GM12873 (cell line): ENCODE measurements at regions not wholly inside any gene's neighbourhood (a gene's known extent, or its start where the extent isn't known, plus 50 kb on each side); places are given as distances from the start of the nearest gene placed in this dataset.

ENCODE experiments used
- CTCF ChIP-seq: IDR thresholded peaks from 2 replicates; pipeline ENCODE4 v1.5.1; 2012; ENCODE audit warnings: low read depth, mild to moderate bottlenecking, moderate library complexity, low read length, control low read depth; ENCODE audit not compliant: insufficient read depth; ENCODE audit errors: missing control alignments

- TF ChIP-seq CTCF = no peak
These were observed 451.8 kb downstream of the ATP23 start for GRCh38 chr12:58393152-58393551.

- no peak for TF ChIP-seq CTCF
These were observed 453.7 kb downstream of the ATP23 start for GRCh38 chr12:58395056-58395455.

GRCh38 chr12:58395470-58395869, 454.1 kb downstream of the ATP23 start:
- no peak for TF ChIP-seq CTCF

- no peak for TF ChIP-seq CTCF
These were observed 454.9 kb downstream of the ATP23 start for GRCh38 chr12:58396239-58396638.

- no peak for TF ChIP-seq CTCF
These were observed 464.0 kb downstream of the ATP23 start for GRCh38 chr12:58405363-58405762.

GRCh38 chr12:58408516-58408915, 467.1 kb downstream of the ATP23 start:
- TF ChIP-seq CTCF = no peak

GRCh38 chr12:58412461-58413060, 471.2 kb downstream of the ATP23 start:
- TF ChIP-seq CTCF = no peak

- no peak for TF ChIP-seq CTCF
These were observed 472.4 kb downstream of the ATP23 start for GRCh38 chr12:58413794-58414193.
